Fibroblast of the aortic adventitia (primary cell): ENCODE measurements at regions not wholly inside any gene's neighbourhood (a gene's known extent, or its start where the extent isn't known, plus 50 kb on each side); places are given as distances from the start of the nearest gene placed in this dataset.

Source experiments
- DNase-seq: peaks from one replicate; pipeline ENCODE4 v3.0.0-alpha.2; 2010; ENCODE audit warnings: low read depth
- H3K4me3 ChIP-seq: 2 replicates; pipeline ENCODE4 v1.5.1; 2011; ENCODE audit warnings: low read depth, mild to moderate bottlenecking, control low read depth, low read length, moderate library complexity
- CTCF ChIP-seq: IDR thresholded peaks from 2 replicates; pipeline ENCODE4 v1.5.1; 2011; ENCODE audit warnings: mild to moderate bottlenecking, low read length, control low read depth, inconsistent platforms; ENCODE audit not compliant: insufficient read depth

DNA sequence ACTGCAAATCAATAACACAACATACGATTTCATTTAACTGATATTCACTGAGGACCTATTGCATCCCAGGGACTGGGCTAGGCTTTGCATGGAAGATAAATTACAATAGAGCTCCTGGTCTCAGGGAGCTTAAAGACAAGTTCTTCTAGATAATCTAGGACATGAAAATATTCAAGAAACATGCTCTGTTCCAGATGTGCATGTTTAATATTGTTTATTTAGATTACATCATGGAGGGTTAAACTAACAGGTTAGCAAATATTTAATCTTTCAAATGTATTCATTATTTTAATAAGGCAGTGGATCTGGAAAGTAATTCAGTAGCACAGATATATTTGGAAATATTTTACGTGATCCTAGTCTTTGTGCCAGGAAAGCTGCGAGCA is 2430.3 kb downstream of the PCDH7 start:
- TF ChIP-seq CTCF = no peak

GRCh38 chr4:33160126-33160525 is 2440.0 kb downstream of the PCDH7 start:
- no peak overlapping the region for H3K4me3 ChIP-seq
- peak; percentile 57 for TF ChIP-seq CTCF
- peak; percentile 59 for DNase-seq

More for the DNA sequence above, 2430.3 kb downstream of the PCDH7 start:
- DNase-seq = no peak
- H3K4me3 ChIP-seq = no peak overlapping the region

GRCh38 chr4:33161202-33161601 is 2441.0 kb downstream of the PCDH7 start:
- H3K4me3 ChIP-seq = no peak overlapping the region
- no peak for DNase-seq
- TF ChIP-seq CTCF = no peak

DNA sequence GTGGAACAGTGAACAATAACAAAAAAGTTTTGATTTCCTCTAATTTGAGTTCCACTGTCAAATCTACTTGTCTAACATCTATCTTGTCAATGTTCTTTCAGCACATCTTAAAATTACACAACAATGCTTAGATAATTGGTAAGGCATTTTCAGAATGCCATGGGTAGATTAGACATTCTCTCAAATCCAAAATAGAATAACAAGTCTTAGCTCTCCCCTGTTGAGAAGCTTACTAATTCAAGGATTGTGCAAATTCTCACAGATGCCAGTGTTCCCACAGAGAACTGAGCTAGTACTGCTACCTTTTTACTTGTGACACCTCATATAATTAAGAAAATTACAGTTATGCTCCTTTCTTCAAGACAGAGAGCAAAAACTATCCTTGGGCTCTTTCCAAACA is 2442.0 kb downstream of the PCDH7 start:
- no peak for TF ChIP-seq CTCF
- H3K4me3 ChIP-seq = no peak overlapping the region
- DNase-seq = no peak

- no peak for DNase-seq
- TF ChIP-seq CTCF = no peak
- no peak overlapping the region for H3K4me3 ChIP-seq
Observed at GRCh38 chr4:33171873-33172525, 2451.8 kb downstream of the PCDH7 start.

DNA sequence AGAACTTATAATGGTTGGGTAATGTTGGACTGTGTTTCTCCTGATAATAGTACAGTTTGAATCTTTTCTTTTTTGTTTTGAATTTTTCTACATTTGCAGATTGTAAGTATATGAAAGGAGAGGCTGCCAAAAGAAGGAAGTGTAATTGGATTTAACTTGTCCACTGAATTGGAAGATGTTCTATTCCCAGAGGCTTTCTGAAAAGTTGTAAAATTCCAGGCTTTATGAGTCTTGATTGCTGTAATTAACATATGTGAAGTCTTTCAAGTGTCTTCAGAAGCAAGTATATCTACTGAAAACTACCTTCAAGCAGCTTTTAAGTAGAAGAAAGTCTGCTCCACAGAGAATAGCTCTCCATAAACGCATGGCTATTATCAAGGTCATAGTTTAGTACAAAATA is 2456.4 kb downstream of the PCDH7 start:
- no peak for DNase-seq
- H3K4me3 ChIP-seq = no peak overlapping the region
- no peak for TF ChIP-seq CTCF
